Hepatocyte (in vitro differentiated cells): ENCODE measurements at regions not wholly inside any gene's neighbourhood (a gene's known extent, or its start where the extent isn't known, plus 50 kb on each side); places are given as distances from the start of the nearest gene placed in this dataset.

ENCODE experiments used
- DNase-seq: peaks from one replicate; pipeline ENCODE4 v3.0.0-alpha.2; 2016; ENCODE audit warnings: low spot score
- H2AFZ ChIP-seq: fragments of 200-600 bp; sonication (generic); 2 replicates; pipeline ENCODE4 v1.6.0; 2016; ENCODE audit warnings: antibody characterized with exemption, mild to moderate bottlenecking
- H3K27ac ChIP-seq: fragments of 200-600 bp; sonication (generic); 2 replicates; pipeline ENCODE4 v1.5.1; 2016; ENCODE audit warnings: mild to moderate bottlenecking
- H3K27me3 ChIP-seq: fragments of 200-600 bp; sonication (generic); 2 replicates; pipeline ENCODE4 v1.6.1; 2016
- H3K36me3 ChIP-seq: fragments of 200-600 bp; sonication (generic); replicated peaks from 2 replicates; pipeline ENCODE4 v1.5.1; 2016; ENCODE audit warnings: low read depth; ENCODE audit not compliant: insufficient read depth
- H3K4me1 ChIP-seq: fragments of 200-600 bp; sonication (generic); 2 replicates; pipeline ENCODE4 v1.5.1; 2016; ENCODE audit warnings: mild to moderate bottlenecking, moderate library complexity; ENCODE audit not compliant: insufficient read depth
- H3K4me2 ChIP-seq: fragments of 200-600 bp; sonication (generic); 2 replicates; pipeline ENCODE4 v1.6.0; 2016
- H3K4me3 ChIP-seq: fragments of 200-600 bp; sonication (generic); 2 replicates; pipeline ENCODE4 v1.5.1; 2016; ENCODE audit warnings: mild to moderate bottlenecking
- H3K79me2 ChIP-seq: fragments of 200-600 bp; sonication (generic); 2 replicates; pipeline ENCODE4 v1.6.0; 2017; ENCODE audit warnings: mild to moderate bottlenecking
- H3K9me2 ChIP-seq: fragments of 200-600 bp; sonication (generic); replicated peaks from 2 replicates; pipeline ENCODE4 v1.6.0; 2017; ENCODE audit warnings: mild to moderate bottlenecking; ENCODE audit not compliant: insufficient read depth
- H3K9me3 ChIP-seq: fragments of 200-600 bp; sonication (generic); 2 replicates; pipeline ENCODE4 v1.5.1; 2016; ENCODE audit warnings: low read depth, mild to moderate bottlenecking
- H4K20me1 ChIP-seq: fragments of 200-600 bp; sonication (generic); 2 replicates; pipeline ENCODE4 v1.6.0; 2016; ENCODE audit warnings: mild to moderate bottlenecking; ENCODE audit not compliant: insufficient read depth, poor library complexity, severe bottlenecking
- EZH2 ChIP-seq: fragments of 200-600 bp; sonication (generic); IDR thresholded peaks from 2 replicates; pipeline ENCODE4 v1.6.1; 2016; ENCODE audit warnings: antibody characterized with exemption, mild to moderate bottlenecking, borderline replicate concordance
- EZH2phosphoT487 ChIP-seq: fragments of 200-600 bp; sonication (generic); IDR thresholded peaks from one replicate; pipeline ENCODE4 v1.6.1; 2018; ENCODE audit warnings: antibody characterized with exemption, mild to moderate bottlenecking, low read depth, moderate library complexity; ENCODE audit not compliant: unreplicated experiment, severe bottlenecking
- WGBS: methylation state at CpG from one replicate; pipeline ENCODE4 v1.1.6; 2016; ENCODE audit warnings: low lambda C conversion rate; ENCODE audit errors: missing lambda C conversion rate; 5-methylcytosine and 5-hydroxymethylcytosine counted together
- TF ChIP-seq, protein P1 (sequence below): fragments of 200-600 bp; sonication (generic); IDR thresholded peaks from 2 replicates; pipeline ENCODE4 v1.5.1; 2016; ENCODE audit warnings: antibody characterized with exemption, mild to moderate bottlenecking; ENCODE audit not compliant: poor library complexity

- DNase-seq = peak; percentile 10
- H3K4me1 ChIP-seq = no peaks in the 10 kb centered on the region
- H3K4me3 ChIP-seq = no peak overlapping the region
- H3K36me3 ChIP-seq = no peaks in the 10 kb centered on the region
- no peak overlapping the region for H3K4me2 ChIP-seq
- H3K79me2 ChIP-seq = no peaks in the 10 kb centered on the region
- H3K27ac ChIP-seq = no peak overlapping the region
- H3K27me3 ChIP-seq = no peaks in the 10 kb centered on the region
- no peaks in the 10 kb centered on the region for H4K20me1 ChIP-seq
- WGBS = 55% methylated on average over 7 of the region's 7 CpGs
- no peak for TF ChIP-seq EZH2
- TF ChIP-seq EZH2phosphoT487 = no peak
- TF ChIP-seq, protein P1, sequence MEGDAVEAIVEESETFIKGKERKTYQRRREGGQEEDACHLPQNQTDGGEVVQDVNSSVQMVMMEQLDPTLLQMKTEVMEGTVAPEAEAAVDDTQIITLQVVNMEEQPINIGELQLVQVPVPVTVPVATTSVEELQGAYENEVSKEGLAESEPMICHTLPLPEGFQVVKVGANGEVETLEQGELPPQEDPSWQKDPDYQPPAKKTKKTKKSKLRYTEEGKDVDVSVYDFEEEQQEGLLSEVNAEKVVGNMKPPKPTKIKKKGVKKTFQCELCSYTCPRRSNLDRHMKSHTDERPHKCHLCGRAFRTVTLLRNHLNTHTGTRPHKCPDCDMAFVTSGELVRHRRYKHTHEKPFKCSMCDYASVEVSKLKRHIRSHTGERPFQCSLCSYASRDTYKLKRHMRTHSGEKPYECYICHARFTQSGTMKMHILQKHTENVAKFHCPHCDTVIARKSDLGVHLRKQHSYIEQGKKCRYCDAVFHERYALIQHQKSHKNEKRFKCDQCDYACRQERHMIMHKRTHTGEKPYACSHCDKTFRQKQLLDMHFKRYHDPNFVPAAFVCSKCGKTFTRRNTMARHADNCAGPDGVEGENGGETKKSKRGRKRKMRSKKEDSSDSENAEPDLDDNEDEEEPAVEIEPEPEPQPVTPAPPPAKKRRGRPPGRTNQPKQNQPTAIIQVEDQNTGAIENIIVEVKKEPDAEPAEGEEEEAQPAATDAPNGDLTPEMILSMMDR = no peak
- no peaks in the 10 kb centered on the region for H3K9me3 ChIP-seq
- H2AFZ ChIP-seq = no peak overlapping the region
- no peaks in the 10 kb centered on the region for H3K9me2 ChIP-seq
Measured at GRCh38 chr5:27701931-27702903, 663.8 kb upstream of the CDH9 start.

DNA sequence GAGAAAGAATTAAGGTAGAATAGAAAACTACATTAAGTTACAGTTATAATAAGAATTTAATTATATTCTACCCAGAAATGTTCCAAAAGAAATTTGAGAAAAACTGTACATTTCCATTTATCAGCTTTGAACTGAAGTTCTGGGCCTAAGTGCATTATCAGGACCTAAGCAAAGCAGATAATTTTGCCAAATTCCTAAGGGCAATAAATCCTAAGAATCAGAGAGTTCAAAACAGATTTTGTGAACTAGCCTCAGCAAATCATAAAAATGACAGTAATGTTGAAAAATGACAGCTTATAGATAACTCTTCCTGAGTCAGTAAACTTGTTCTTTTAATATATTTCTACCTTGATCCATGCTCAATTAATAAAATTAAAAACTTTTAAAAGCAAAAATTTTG lies 662.1 kb upstream of the CDH9 start:
- Histone ChIP-seq H4K20me1 (no peaks in the 10 kb centered on the region), H3K4me2 (no peak overlapping the region), H3K9me3 (no peaks in the 10 kb centered on the region), H3K27me3 (no peaks in the 10 kb centered on the region), H3K9me2 (no peaks in the 10 kb centered on the region), H3K27ac (no peak overlapping the region), H3K79me2 (no peaks in the 10 kb centered on the region), H2AFZ (no peak overlapping the region), H3K36me3 (no peaks in the 10 kb centered on the region), H3K4me3 (no peak overlapping the region), H3K4me1 (no peaks in the 10 kb centered on the region)
- TF ChIP-seq EZH2phosphoT487 (no peak), EZH2 (no peak)
- TF ChIP-seq, protein P1 = no peak
- DNase-seq = no peak

GRCh38 chr5:27682600-27682999 lies 644.2 kb upstream of the CDH9 start:
- Histone ChIP-seq H3K4me3 (no peak overlapping the region), H3K36me3 (no peaks in the 10 kb centered on the region), H2AFZ (no peak overlapping the region), H3K9me3 (no peaks in the 10 kb centered on the region), H3K4me1 (no peaks in the 10 kb centered on the region), H3K9me2 (no peaks in the 10 kb centered on the region), H4K20me1 (no peaks in the 10 kb centered on the region), H3K4me2 (no peak overlapping the region), H3K27me3 (no peaks in the 10 kb centered on the region), H3K27ac (no peak overlapping the region), H3K79me2 (no peaks in the 10 kb centered on the region)
- no peak for TF ChIP-seq EZH2
- TF ChIP-seq EZH2phosphoT487 = no peak
- TF ChIP-seq, protein P1 = no peak
- WGBS = 72% methylated on average over 3 of the region's 3 CpGs
- peak; percentile 5 for DNase-seq
